ENCODE measurements at regions not wholly inside any gene's neighbourhood (a gene's known extent, or its start where the extent isn't known, plus 50 kb on each side); places are given as distances from the start of the nearest gene placed in this dataset.
"Not testable (repeated sequence)": the region's sequence is repeated elsewhere in the genome, so short reads cannot be mapped to it uniquely, and the experiment has no call there.

DNA sequence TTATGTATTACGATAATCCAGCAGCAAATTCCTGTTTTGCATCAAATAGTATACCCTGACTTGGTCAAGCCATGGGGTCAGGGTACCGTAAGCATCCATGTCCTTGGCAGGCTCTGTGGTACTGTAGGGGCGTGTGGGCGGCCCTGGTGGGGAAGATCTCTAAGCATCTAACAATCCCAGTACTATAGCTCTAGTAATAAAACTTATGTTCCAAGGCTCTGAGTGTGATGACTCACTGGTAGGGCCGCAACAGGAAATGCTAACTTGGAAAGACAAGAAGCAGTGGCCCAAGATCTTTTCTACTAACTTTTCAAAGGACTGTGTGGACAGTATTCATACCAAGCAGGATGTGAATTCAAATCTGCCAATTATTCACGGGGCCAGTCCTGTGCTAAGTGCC is 63.8 kb downstream of the CLEC18A start:
- H3K4me3 ChIP-seq; intact Hi-C loops (cut with DNase I); H3K27me3 ChIP-seq; DNase-seq (ENCODE audit: low spot score in 2 of 2); H3K9me3 ChIP-seq; H3K4me1 ChIP-seq; H3K27ac ChIP-seq: not testable (repeated sequence)
- peaks cover 35 to 41% of the 10 kb centered on the region in 2 donors for H3K36me3 ChIP-seq

DNA sequence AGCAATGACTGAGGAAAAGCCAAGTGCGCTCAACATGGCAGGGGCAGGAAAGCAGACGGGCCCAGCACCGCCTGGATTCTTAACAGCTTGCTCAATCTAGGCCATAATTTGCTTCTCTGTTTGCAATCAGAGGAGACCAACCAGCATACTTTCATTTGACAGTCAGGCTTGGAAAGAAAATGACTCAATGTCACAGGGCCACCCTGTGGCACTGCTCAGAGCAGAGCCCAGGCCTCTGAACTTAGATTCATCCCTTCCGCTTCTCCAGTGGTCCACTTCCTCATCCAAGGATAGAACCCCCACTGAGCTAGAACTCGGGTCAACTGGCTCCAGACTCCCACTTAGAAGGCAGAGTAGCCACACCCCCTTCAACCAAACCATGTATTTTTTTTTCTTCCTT is 65.6 kb downstream of the CLEC18A start:
- peaks cover 30 to 43% of the 10 kb centered on the region in 2 donors for H3K36me3 ChIP-seq
- intact Hi-C loops (cut with DNase I); DNase-seq (ENCODE audit: low spot score in 2 of 2); H3K4me1 ChIP-seq; H3K27ac ChIP-seq; H3K27me3 ChIP-seq; H3K9me3 ChIP-seq; H3K4me3 ChIP-seq: not testable (repeated sequence)

GRCh38 chr16:70018254-70018653 is 67.1 kb downstream of the CLEC18A start:
- H3K4me3 ChIP-seq: no peak overlapping the region
- TF ChIP-seq, protein P1, sequence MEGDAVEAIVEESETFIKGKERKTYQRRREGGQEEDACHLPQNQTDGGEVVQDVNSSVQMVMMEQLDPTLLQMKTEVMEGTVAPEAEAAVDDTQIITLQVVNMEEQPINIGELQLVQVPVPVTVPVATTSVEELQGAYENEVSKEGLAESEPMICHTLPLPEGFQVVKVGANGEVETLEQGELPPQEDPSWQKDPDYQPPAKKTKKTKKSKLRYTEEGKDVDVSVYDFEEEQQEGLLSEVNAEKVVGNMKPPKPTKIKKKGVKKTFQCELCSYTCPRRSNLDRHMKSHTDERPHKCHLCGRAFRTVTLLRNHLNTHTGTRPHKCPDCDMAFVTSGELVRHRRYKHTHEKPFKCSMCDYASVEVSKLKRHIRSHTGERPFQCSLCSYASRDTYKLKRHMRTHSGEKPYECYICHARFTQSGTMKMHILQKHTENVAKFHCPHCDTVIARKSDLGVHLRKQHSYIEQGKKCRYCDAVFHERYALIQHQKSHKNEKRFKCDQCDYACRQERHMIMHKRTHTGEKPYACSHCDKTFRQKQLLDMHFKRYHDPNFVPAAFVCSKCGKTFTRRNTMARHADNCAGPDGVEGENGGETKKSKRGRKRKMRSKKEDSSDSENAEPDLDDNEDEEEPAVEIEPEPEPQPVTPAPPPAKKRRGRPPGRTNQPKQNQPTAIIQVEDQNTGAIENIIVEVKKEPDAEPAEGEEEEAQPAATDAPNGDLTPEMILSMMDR (IDR thresholded peaks at IDR 0.05): peak in 1 of 3 experiments; percentile 14
- no peaks in the 10 kb centered on the region for H3K9me3 ChIP-seq
- no peaks in the 10 kb centered on the region for H3K27me3 ChIP-seq
- no peak for DNase-seq (ENCODE audit: low spot score in 2 of 2)
- H3K36me3 ChIP-seq: peaks cover 31 to 40% of the 10 kb centered on the region in 2 donors
- intact Hi-C loops (cut with DNase I): no loop called here
- no peaks in the 10 kb centered on the region for H3K4me1 ChIP-seq
- H3K27ac ChIP-seq: no peak overlapping the region

GRCh38 chr16:70023207-70023606 is 72.1 kb downstream of the CLEC18A start:
- H3K36me3 ChIP-seq: peaks cover 27 to 40% of the 10 kb centered on the region in 2 donors
- intact Hi-C loops (cut with DNase I); H3K27me3 ChIP-seq; H3K27ac ChIP-seq; DNase-seq (ENCODE audit: low spot score in 2 of 2); H3K4me1 ChIP-seq; H3K9me3 ChIP-seq; H3K4me3 ChIP-seq: not testable (repeated sequence)

GRCh38 chr16:70023956-70024355 is 72.8 kb downstream of the CLEC18A start:
- H3K27me3 ChIP-seq; H3K4me3 ChIP-seq; H3K9me3 ChIP-seq; intact Hi-C loops (cut with DNase I); DNase-seq (ENCODE audit: low spot score in 2 of 2); H3K4me1 ChIP-seq; H3K27ac ChIP-seq: not testable (repeated sequence)
- H3K36me3 ChIP-seq: peaks cover 23 to 43% of the 10 kb centered on the region in 2 donors

- H3K9me3 ChIP-seq; H3K4me3 ChIP-seq; H3K4me1 ChIP-seq; intact Hi-C loops (cut with DNase I); H3K27me3 ChIP-seq; H3K27ac ChIP-seq; DNase-seq (ENCODE audit: low spot score in 2 of 2): not testable (repeated sequence)
- peaks cover 22 to 41% of the 10 kb centered on the region in 2 donors for H3K36me3 ChIP-seq
Observed at GRCh38 chr16:70026165-70026854, 75.2 kb downstream of the CLEC18A start.

- intact Hi-C loops (cut with DNase I); H3K4me1 ChIP-seq; H3K27ac ChIP-seq; DNase-seq (ENCODE audit: low spot score in 2 of 2); H3K4me3 ChIP-seq; H3K27me3 ChIP-seq; H3K9me3 ChIP-seq: not testable (repeated sequence)
- H3K36me3 ChIP-seq: peaks cover 15 to 46% of the 10 kb centered on the region in 2 donors
Observed at GRCh38 chr16:70032906-70033305, 81.2 kb upstream of the PDPR start.

GRCh38 chr16:70037913-70038312 is 76.2 kb upstream of the PDPR start:
- H3K4me3 ChIP-seq; DNase-seq (ENCODE audit: low spot score in 2 of 2); H3K27ac ChIP-seq; H3K9me3 ChIP-seq; intact Hi-C loops (cut with DNase I); H3K4me1 ChIP-seq; H3K27me3 ChIP-seq: not testable (repeated sequence)
- H3K36me3 ChIP-seq: peaks cover 18 to 44% of the 10 kb centered on the region in 2 donors

- peak overlapping the region in 1 of 2 donors; percentile 45 for H3K27ac ChIP-seq
- H3K4me3 ChIP-seq; DNase-seq (ENCODE audit: low spot score in 2 of 2); H3K27me3 ChIP-seq; intact Hi-C loops (cut with DNase I); H3K4me1 ChIP-seq; H3K9me3 ChIP-seq: not testable (repeated sequence)
- H3K36me3 ChIP-seq: peaks cover 13 to 26% of the 10 kb centered on the region in 2 donors
Observed at GRCh38 chr16:70040554-70040953, 73.6 kb upstream of the PDPR start.

DNA sequence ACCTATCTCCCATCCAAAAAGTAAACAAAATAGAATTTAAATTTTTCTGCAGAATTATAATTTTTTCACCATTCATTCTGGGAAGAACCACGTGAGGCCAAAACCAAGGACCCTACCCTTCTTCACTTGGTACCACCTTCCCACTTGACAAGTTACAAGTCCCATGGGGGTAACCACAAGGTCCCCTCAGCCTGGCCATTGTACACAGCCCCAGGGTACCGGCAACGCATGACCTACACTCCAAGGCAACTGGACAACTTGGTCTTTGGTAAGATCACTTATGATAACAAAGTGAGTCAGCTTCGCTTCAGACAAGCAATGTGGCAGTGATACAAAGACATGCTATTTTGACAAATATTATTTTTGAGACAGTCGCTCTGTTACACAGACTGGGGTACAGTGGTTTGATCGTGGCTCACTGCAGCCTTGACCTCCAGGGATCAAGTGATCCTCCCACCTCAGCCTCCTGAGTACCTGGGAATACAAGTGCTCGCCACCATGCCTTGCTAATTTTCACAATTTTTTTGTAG is 70.5 kb upstream of the PDPR start:
- DNase-seq (ENCODE audit: low spot score in 2 of 2); H3K4me1 ChIP-seq; H3K4me3 ChIP-seq; H3K27me3 ChIP-seq; H3K9me3 ChIP-seq; intact Hi-C loops (cut with DNase I); H3K27ac ChIP-seq: not testable (repeated sequence)
- peaks cover 11 to 14% of the 10 kb centered on the region in 2 donors for H3K36me3 ChIP-seq

- H3K9me3 ChIP-seq; H3K36me3 ChIP-seq; intact Hi-C loops (cut with DNase I); H3K4me3 ChIP-seq; H3K27me3 ChIP-seq; H3K27ac ChIP-seq; H3K4me1 ChIP-seq; DNase-seq (ENCODE audit: low spot score in 2 of 2): not testable (repeated sequence)
Observed at GRCh38 chr16:70046560-70046959, 67.6 kb upstream of the PDPR start.

GRCh38 chr16:70048083-70048482 is 66.0 kb upstream of the PDPR start:
- H3K4me3 ChIP-seq; H3K36me3 ChIP-seq; intact Hi-C loops (cut with DNase I); H3K27ac ChIP-seq; H3K4me1 ChIP-seq; DNase-seq (ENCODE audit: low spot score in 2 of 2); H3K9me3 ChIP-seq; H3K27me3 ChIP-seq: not testable (repeated sequence)

GRCh38 chr16:70058056-70058455 is 56.1 kb upstream of the PDPR start:
- H3K36me3 ChIP-seq; DNase-seq (ENCODE audit: low spot score in 2 of 2); H3K4me1 ChIP-seq; H3K27me3 ChIP-seq; intact Hi-C loops (cut with DNase I); H3K4me3 ChIP-seq; H3K9me3 ChIP-seq: not testable (repeated sequence)
- peak overlapping the region in 1 of 2 donors; percentile 10 for H3K27ac ChIP-seq
